CD8-positive, alpha-beta memory T cell (primary cell): ENCODE measurements at regions not wholly inside any gene's neighbourhood (a gene's known extent, or its start where the extent isn't known, plus 50 kb on each side); places are given as distances from the start of the nearest gene placed in this dataset.
"Not testable (repeated sequence)": the region's sequence is repeated elsewhere in the genome, so short reads cannot be mapped to it uniquely, and the experiment has no call there.

Source experiments
- CTCF ChIA-PET: fragments of 350-600 bp; sonication (Branson Sonifier 250); formaldehyde crosslinking; loops from one replicate; lab custom pipeline; 2021; ENCODE audit warnings: antibody characterized with exemption; lab: Charles Lee
- POLR2A ChIA-PET: fragments of 350-600 bp; sonication (Branson Sonifier 250); formaldehyde crosslinking; loops from one replicate; lab custom pipeline; 2021; ENCODE audit warnings: antibody characterized with exemption; lab: Charles Lee
- DNase-seq, 5 donors: peaks; one replicate each; pipeline versions ENCODE4 v3.0.0 to v3.0.0-alpha.2; 2020 to 2022; ENCODE audit warnings: mixed read lengths in 1 of 5
- H3K27ac ChIP-seq: one replicate; pipeline ENCODE4 v1.7.0; 2013; ENCODE audit warnings: low read depth, mild to moderate bottlenecking, low read length, moderate library complexity
- H3K27me3 ChIP-seq: 2 replicates; pipeline ENCODE4 v1.7.0; 2013; ENCODE audit warnings: low read length, mild to moderate bottlenecking; ENCODE audit not compliant: insufficient read depth, poor library complexity, severe bottlenecking
- H3K36me3 ChIP-seq: 2 replicates; pipeline ENCODE4 v1.7.0; 2013; ENCODE audit warnings: mild to moderate bottlenecking, low read length, moderate library complexity; ENCODE audit not compliant: insufficient read depth
- H3K4me1 ChIP-seq: 2 replicates; pipeline ENCODE4 v1.7.0; 2013; ENCODE audit warnings: mild to moderate bottlenecking, low read length, moderate library complexity; ENCODE audit not compliant: insufficient read depth
- H3K4me3 ChIP-seq: 2 replicates; pipeline ENCODE4 v1.7.0; 2013; ENCODE audit warnings: mild to moderate bottlenecking, low read length
- H3K9me3 ChIP-seq: 2 replicates; pipeline ENCODE4 v1.7.0; 2013; ENCODE audit warnings: mild to moderate bottlenecking, low read length
- H3K27ac Mint-ChIP-seq, 8 donors: one replicate each; pipeline ENCODE4 v1.8.0; 2020 to 2021; ENCODE audit warnings: mixed read lengths in 8 of 8, mild to moderate bottlenecking in 6 of 8, inconsistent platforms in 3 of 8, moderate library complexity in 3 of 8
- H3K27me3 Mint-ChIP-seq, 2 donors: one replicate each; pipeline ENCODE4 v1.8.0; 2020 to 2021; ENCODE audit warnings: mixed read lengths in 2 of 2, mild to moderate bottlenecking in 1 of 2, moderate library complexity in 1 of 2
- H3K36me3 Mint-ChIP-seq, 3 donors: one replicate each; pipeline ENCODE4 v1.8.0; 2020 to 2021; ENCODE audit warnings: mixed read lengths in 3 of 3, inconsistent platforms in 1 of 3, mild to moderate bottlenecking in 1 of 3
- H3K4me1 Mint-ChIP-seq, 3 donors: one replicate each; pipeline ENCODE4 v1.8.0; 2020 to 2021; ENCODE audit warnings: mixed read lengths in 3 of 3, inconsistent platforms in 1 of 3, mild to moderate bottlenecking in 1 of 3
- H3K4me3 Mint-ChIP-seq, 7 donors: one replicate each; pipeline ENCODE4 v1.8.0; 2020 to 2021; ENCODE audit warnings: mixed read lengths in 7 of 7, mild to moderate bottlenecking in 6 of 7, moderate library complexity in 4 of 7, inconsistent platforms in 2 of 7
- H3K9me3 Mint-ChIP-seq, 5 donors: one replicate each; pipeline ENCODE4 v1.8.0; 2020 to 2022; ENCODE audit warnings: mixed read lengths in 5 of 5, mild to moderate bottlenecking in 3 of 5, moderate library complexity in 2 of 5, inconsistent platforms in 1 of 5

DNA sequence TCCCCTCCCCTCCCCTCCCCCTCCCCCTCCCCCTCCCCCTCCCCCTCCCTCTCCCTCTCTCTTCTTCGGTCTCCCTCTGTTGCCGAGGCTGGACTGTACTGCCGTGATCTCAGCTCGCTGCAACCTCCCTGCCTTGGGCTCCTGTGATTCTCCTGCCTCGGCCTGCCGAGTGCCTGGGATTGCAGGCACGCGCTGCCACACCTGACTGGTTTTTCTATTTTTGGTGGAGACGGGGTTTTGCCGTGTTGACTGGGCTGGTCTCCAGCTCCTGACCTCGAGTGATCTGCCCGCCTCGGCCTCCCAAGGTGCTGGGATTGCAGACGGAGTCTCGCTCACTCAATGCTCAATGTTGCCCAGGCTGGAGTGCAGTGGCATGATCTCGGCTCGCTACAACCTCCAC, 78.8 kb upstream of the ARMCX2 start:
- DNase-seq, H3K27me3 Mint-ChIP-seq, H3K27ac ChIP-seq, CTCF ChIA-PET, H3K9me3 ChIP-seq, H3K36me3 Mint-ChIP-seq, H3K4me1 ChIP-seq, H3K27me3 ChIP-seq, H3K4me3 ChIP-seq, H3K4me1 Mint-ChIP-seq, H3K36me3 ChIP-seq, H3K4me3 Mint-ChIP-seq, H3K27ac Mint-ChIP-seq, H3K9me3 Mint-ChIP-seq, POLR2A ChIA-PET: not testable (repeated sequence)

DNA sequence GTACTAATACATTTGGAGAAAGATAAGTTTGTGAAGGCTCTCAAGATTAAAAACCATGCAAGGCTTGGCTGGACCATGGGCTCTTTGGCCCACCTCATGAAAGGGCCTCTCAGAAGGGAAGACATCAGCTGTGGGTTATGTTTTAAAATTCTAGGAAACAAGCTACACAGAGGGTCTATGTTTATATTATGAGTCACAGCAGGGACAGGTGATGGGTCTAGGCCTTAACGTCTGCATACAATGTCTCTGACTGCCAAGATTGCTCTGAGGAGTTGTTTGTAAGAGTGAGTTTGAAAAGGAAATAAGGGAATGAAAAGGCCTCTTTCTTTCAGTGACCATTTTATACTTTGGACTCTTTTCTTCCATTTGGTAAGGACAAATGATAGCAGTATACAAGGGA, 77.0 kb upstream of the ARMCX2 start:
- no peaks in the 10 kb centered on the region for H3K36me3 ChIP-seq
- Mint-ChIP-seq H3K27me3 (no peaks in the 10 kb centered on the region), H3K27ac (no peak overlapping the region), H3K9me3 (no peaks in the 10 kb centered on the region), H3K4me3 (no peak overlapping the region), H3K4me1 (no peaks in the 10 kb centered on the region), H3K36me3 (no peaks in the 10 kb centered on the region)
- no peaks in the 10 kb centered on the region for H3K27me3 ChIP-seq
- ChIA-PET POLR2A (no interaction called here), CTCF (no interaction called here)
- no peak overlapping the region for H3K27ac ChIP-seq
- H3K4me1 ChIP-seq = no peaks in the 10 kb centered on the region
- no peaks in the 10 kb centered on the region for H3K9me3 ChIP-seq
- no peak for DNase-seq
- H3K4me3 ChIP-seq = no peak overlapping the region

DNA sequence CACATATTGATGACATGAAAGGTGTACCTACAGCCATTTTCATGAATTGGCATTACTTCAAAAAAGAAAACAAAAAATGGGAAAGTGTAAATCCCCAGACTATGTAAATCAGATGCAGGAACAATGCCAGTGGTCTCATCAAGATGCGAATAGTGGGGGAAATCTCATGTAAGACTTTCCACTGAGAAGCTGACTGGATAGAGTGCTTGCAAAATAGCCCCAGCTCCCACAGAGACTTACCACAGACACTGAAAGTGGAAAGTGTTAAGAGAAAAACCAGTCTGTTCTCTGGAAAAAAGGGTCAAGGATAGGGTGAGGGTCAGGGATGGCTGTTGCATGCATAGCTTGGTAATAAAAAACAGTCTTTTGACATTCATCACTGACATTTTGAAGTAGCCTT, 73.2 kb upstream of the ARMCX2 start:
- CTCF ChIA-PET = no interaction called here
- Mint-ChIP-seq H3K27ac (peak overlapping the region in 1 of 8 donors; percentile 7), H3K27me3 (peaks cover 2 to 4% of the 10 kb centered on the region in 2 donors), H3K36me3 (no peaks in the 10 kb centered on the region), H3K4me3 (no peak overlapping the region), H3K4me1 (no peaks in the 10 kb centered on the region), H3K9me3 (no peaks in the 10 kb centered on the region)
- Histone ChIP-seq H3K4me3 (no peak overlapping the region), H3K27ac (no peak overlapping the region), H3K9me3 (no peaks in the 10 kb centered on the region), H3K36me3 (no peaks in the 10 kb centered on the region), H3K27me3 (no peaks in the 10 kb centered on the region), H3K4me1 (no peaks in the 10 kb centered on the region)
- no peak for DNase-seq
- POLR2A ChIA-PET = no interaction called here

DNA sequence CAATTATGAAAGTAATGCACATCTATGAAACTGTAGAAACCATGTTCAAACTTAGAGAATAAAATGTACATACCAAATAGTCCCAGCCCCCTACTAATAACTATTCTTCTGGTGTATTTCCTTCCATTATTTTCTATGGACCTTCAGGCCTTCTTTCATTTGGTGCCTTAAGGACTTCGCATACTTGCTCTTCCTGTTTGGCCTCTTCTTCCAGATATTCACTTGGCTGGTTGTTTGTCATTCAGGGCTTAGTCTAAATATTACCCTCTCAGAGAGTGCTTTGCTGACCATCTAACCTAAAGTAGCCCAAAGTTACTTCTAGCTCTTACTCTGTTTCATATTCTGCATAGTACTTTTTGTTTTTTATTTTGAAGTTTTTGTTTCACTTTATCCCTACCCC, 70.3 kb upstream of the ARMCX2 start:
- Histone ChIP-seq H3K36me3 (no peaks in the 10 kb centered on the region), H3K4me1 (no peaks in the 10 kb centered on the region), H3K4me3 (no peak overlapping the region), H3K9me3 (no peaks in the 10 kb centered on the region), H3K27me3 (no peaks in the 10 kb centered on the region), H3K27ac (no peak overlapping the region)
- Mint-ChIP-seq H3K9me3 (no peaks in the 10 kb centered on the region), H3K27me3 (peaks cover 4 to 14% of the 10 kb centered on the region in 2 donors), H3K4me1 (no peaks in the 10 kb centered on the region), H3K27ac (no peak overlapping the region), H3K4me3 (no peak overlapping the region), H3K36me3 (no peaks in the 10 kb centered on the region)
- POLR2A ChIA-PET = no interaction called here
- CTCF ChIA-PET = no interaction called here
- no peak for DNase-seq
